Liver (tissue), 8 donors: ENCODE measurements at regions not wholly inside any gene's neighbourhood (a gene's known extent, or its start where the extent isn't known, plus 50 kb on each side); places are given as distances from the start of the nearest gene placed in this dataset.

Experiments
- DNase-seq: peaks from one replicate; pipeline ENCODE4 v3.0.0-alpha.2; 2017; ENCODE audit warnings: low spot score
- H3K27ac ChIP-seq, 2 donors: one replicate each; pipeline ENCODE4 v1.7.0; 2013; ENCODE audit warnings: inconsistent platforms in 2 of 2, low read length in 2 of 2, control low read depth in 1 of 2, low read depth in 1 of 2, mild to moderate bottlenecking in 1 of 2
- H3K27me3 ChIP-seq, 4 donors: one replicate each; pipeline versions ENCODE4 v1.6.1 to v1.7.0; 2013; ENCODE audit warnings: low read length in 3 of 4, inconsistent platforms in 1 of 4, mild to moderate bottlenecking in 1 of 4, moderate library complexity in 1 of 4; ENCODE audit not compliant: control insufficient read depth in 4 of 4, insufficient read depth in 4 of 4
- H3K36me3 ChIP-seq, 4 donors: one replicate each; pipeline versions ENCODE4 v1.6.1 to v1.7.0; 2013; ENCODE audit warnings: low read length in 3 of 4, mild to moderate bottlenecking in 3 of 4, low read depth in 1 of 4, moderate library complexity in 1 of 4; ENCODE audit not compliant: control insufficient read depth in 4 of 4, insufficient read depth in 3 of 4
- H3K4me1 ChIP-seq, 4 donors: one replicate each; pipeline versions ENCODE4 v1.6.1 to v1.7.0; 2013; ENCODE audit warnings: low read length in 3 of 4, mild to moderate bottlenecking in 3 of 4, moderate library complexity in 1 of 4; ENCODE audit not compliant: control insufficient read depth in 4 of 4, insufficient read depth in 4 of 4
- H3K4me3 ChIP-seq, 3 donors: one replicate each; pipeline versions ENCODE4 v1.6.1 to v1.7.0; 2013; ENCODE audit warnings: low read length in 3 of 3, control low read depth in 1 of 3, low read depth in 1 of 3, mild to moderate bottlenecking in 1 of 3
- H3K9ac ChIP-seq, 2 donors: one replicate each; pipeline ENCODE4 v1.7.0; 2013; ENCODE audit warnings: low read length in 2 of 2, mild to moderate bottlenecking in 2 of 2, moderate library complexity in 2 of 2, control low read depth in 1 of 2, low read depth in 1 of 2
- H3K9me3 ChIP-seq, 4 donors: one replicate each; pipeline versions ENCODE4 v1.6.1 to v1.7.0; 2013; ENCODE audit warnings: low read length in 3 of 4; ENCODE audit not compliant: control insufficient read depth in 4 of 4
- ATF3 ChIP-seq: IDR thresholded peaks from 2 replicates; pipeline ENCODE4 v1.6.1; 2016; ENCODE audit warnings: antibody characterized with exemption
- CTCF ChIP-seq: fragments of 150-350 bp; IDR thresholded peaks from 2 replicates; pipeline ENCODE4 v1.5.1; 2017; ENCODE audit warnings: improper control_type of control experiment, low read depth, low read length; ENCODE audit not compliant: missing input control
- EGR1 ChIP-seq, 2 donors: IDR thresholded peaks; 2 replicates each; pipeline ENCODE4 v1.6.1; 2016 to 2018; ENCODE audit warnings: antibody characterized with exemption in 2 of 2, low read depth in 2 of 2
- FOXA1 ChIP-seq: IDR thresholded peaks from 2 replicates; pipeline ENCODE4 v1.6.1; 2016; ENCODE audit warnings: antibody characterized with exemption
- FOXA2 ChIP-seq: IDR thresholded peaks from 2 replicates; pipeline ENCODE4 v1.6.1; 2016; ENCODE audit warnings: antibody characterized with exemption
- HNF4A ChIP-seq, 2 donors: conservative IDR thresholded peaks; 2 replicates each; pipeline ENCODE4 v1.6.1; 2016; ENCODE audit warnings: antibody characterized with exemption in 2 of 2, mild to moderate bottlenecking in 2 of 2
- HNF4G ChIP-seq: IDR thresholded peaks from 2 replicates; pipeline ENCODE4 v1.6.1; 2016; ENCODE audit warnings: antibody characterized with exemption
- MAX ChIP-seq: IDR thresholded peaks from 2 replicates; pipeline ENCODE4 v1.6.1; 2016; ENCODE audit warnings: antibody characterized with exemption
- NR2F2 ChIP-seq: IDR thresholded peaks from 2 replicates; pipeline ENCODE4 v1.6.1; 2016; ENCODE audit warnings: antibody characterized with exemption
- RAD21 ChIP-seq, 2 donors: IDR thresholded peaks; 2 replicates each; pipeline ENCODE4 v1.6.1; 2016; ENCODE audit warnings: antibody characterized with exemption in 2 of 2, mild to moderate bottlenecking in 2 of 2
- REST ChIP-seq: IDR thresholded peaks from 2 replicates; pipeline ENCODE4 v1.6.1; 2016; ENCODE audit warnings: antibody characterized with exemption, mild to moderate bottlenecking
- RXRA ChIP-seq, 2 donors: IDR thresholded peaks; 2 replicates each; pipeline ENCODE4 v1.6.1; 2017 to 2018; ENCODE audit warnings: antibody characterized with exemption in 2 of 2, mild to moderate bottlenecking in 1 of 2
- SP1 ChIP-seq: IDR thresholded peaks from 2 replicates; pipeline ENCODE4 v1.6.1; 2018; ENCODE audit warnings: antibody characterized with exemption, mild to moderate bottlenecking
- TAF1 ChIP-seq: conservative IDR thresholded peaks from 2 replicates; pipeline ENCODE4 v1.6.1; 2016; ENCODE audit warnings: antibody characterized with exemption, mild to moderate bottlenecking
- YY1 ChIP-seq: IDR thresholded peaks from 2 replicates; pipeline ENCODE4 v1.6.1; 2016; ENCODE audit warnings: antibody characterized with exemption, mild to moderate bottlenecking
- ZBTB33 ChIP-seq: IDR thresholded peaks from 2 replicates; pipeline ENCODE4 v1.6.1; 2016; ENCODE audit warnings: antibody characterized with exemption
- WGBS: extraction: QIAGEN DNeasy Blood & Tissue Kit; methylation state at CpG from one replicate; pipeline ENCODE4 v1.1.7; 2013; 5-methylcytosine and 5-hydroxymethylcytosine counted together
- donor health status: healthy.
- donor health status: healthy.
- donor health status: healthy.
- donor health status: healthy.
- donor health status: healthy.

- TF ChIP-seq HNF4A (conservative IDR thresholded peaks at IDR 0.05), result no peak
- TF ChIP-seq TAF1, result no peak
- no peak for TF ChIP-seq SP1
- no peak for TF ChIP-seq MAX
- TF ChIP-seq ATF3, result no peak
- no peak for TF ChIP-seq HNF4G
- no peak for TF ChIP-seq RAD21 (IDR thresholded peaks at IDR 0.05)
- Histone ChIP-seq H3K4me1 (peaks cover 18 to 59% (median 32%) of the 10 kb centered on the region in 4 donors), H3K9me3 (no peaks in the 10 kb centered on the region), H3K27me3 (no peaks in the 10 kb centered on the region), H3K27ac (peak overlapping the region; percentile 98 to 99), H3K9ac (peak overlapping the region in 1 of 2 donors; percentile 52), H3K4me3 (no peak overlapping the region), H3K36me3 (no peaks in the 10 kb centered on the region)
- no peak for DNase-seq
- WGBS, result 91% methylated on average over 20 of the region's 20 CpGs
Observed at GRCh38 chr20:50309764-50310672, 119.4 kb downstream of the CEBPB start.

- H3K4me3 ChIP-seq, result no peak overlapping the region
- TF ChIP-seq CTCF (no peak), YY1 (no peak), HNF4G (no peak), FOXA2 (no peak)
- peaks cover 18 to 53% (median 29%) of the 10 kb centered on the region in 4 donors for H3K4me1 ChIP-seq
Observed at GRCh38 chr20:50310673-50311051, 120.0 kb downstream of the CEBPB start.

GRCh38 chr20:50311308-50312001, 120.8 kb downstream of the CEBPB start:
- H3K4me3 ChIP-seq, result no peak overlapping the region
- H3K9ac ChIP-seq, result no peak overlapping the region
- no peak overlapping the region for H3K27ac ChIP-seq
- no peaks in the 10 kb centered on the region for H3K36me3 ChIP-seq
- WGBS, result 87% methylated on average over 12 of the region's 12 CpGs
- H3K4me1 ChIP-seq, result peaks cover 18 to 46% (median 26%) of the 10 kb centered on the region in 4 donors
- DNase-seq, result no peak
- no peak for TF ChIP-seq EGR1 (IDR thresholded peaks at IDR 0.05; ENCODE audit: low read depth in 2 of 2)
- TF ChIP-seq HNF4G, result no peak
- TF ChIP-seq TAF1, result no peak
- TF ChIP-seq FOXA1, result no peak
- TF ChIP-seq ZBTB33, result no peak
- no peak for TF ChIP-seq CTCF
- TF ChIP-seq NR2F2, result no peak
- TF ChIP-seq RXRA (IDR thresholded peaks at IDR 0.05), result no peak
- no peak for TF ChIP-seq RAD21 (IDR thresholded peaks at IDR 0.05)
- no peak for TF ChIP-seq REST
- TF ChIP-seq HNF4A (conservative IDR thresholded peaks at IDR 0.05), result no peak
- no peaks in the 10 kb centered on the region for H3K27me3 ChIP-seq
- no peaks in the 10 kb centered on the region for H3K9me3 ChIP-seq

More at GRCh38 chr20:50310673-50311051, 120.0 kb downstream of the CEBPB start:
- no peak for DNase-seq
- Histone ChIP-seq H3K27me3 (no peaks in the 10 kb centered on the region), H3K36me3 (no peaks in the 10 kb centered on the region), H3K9me3 (no peaks in the 10 kb centered on the region), H3K9ac (no peak overlapping the region), H3K27ac (no peak overlapping the region)
- WGBS, result 86% methylated on average over 10 of the region's 10 CpGs
